Glutamatergic neuron (in vitro differentiated cells): ENCODE measurements at regions not wholly inside any gene's neighbourhood (a gene's known extent, or its start where the extent isn't known, plus 50 kb on each side); places are given as distances from the start of the nearest gene placed in this dataset.
A peak's percentile ranks its signal among the peaks of the same experiment; 100 is the strongest.

Experiments
- DNase-seq: peaks from one replicate; pipeline ENCODE4 v3.0.0; 2022
- H3K27ac Mint-ChIP-seq: one replicate; pipeline ENCODE4 v1.8.0; 2020; ENCODE audit warnings: mild to moderate bottlenecking, mixed read lengths, inconsistent platforms; ENCODE audit not compliant: unreplicated experiment
- H3K27me3 Mint-ChIP-seq: one replicate; pipeline ENCODE4 v1.8.0; 2020; ENCODE audit warnings: mild to moderate bottlenecking, moderate library complexity, mixed read lengths, inconsistent platforms; ENCODE audit not compliant: unreplicated experiment
- H3K36me3 Mint-ChIP-seq: one replicate; pipeline ENCODE4 v1.8.0; 2020; ENCODE audit warnings: mild to moderate bottlenecking, mixed read lengths, inconsistent platforms; ENCODE audit not compliant: unreplicated experiment
- H3K4me1 Mint-ChIP-seq: one replicate; pipeline ENCODE4 v1.8.0; 2020; ENCODE audit warnings: mild to moderate bottlenecking, low read depth, mixed read lengths, inconsistent platforms; ENCODE audit not compliant: unreplicated experiment
- H3K4me3 Mint-ChIP-seq: one replicate; pipeline ENCODE4 v1.8.0; 2020; ENCODE audit warnings: mild to moderate bottlenecking, mixed read lengths, inconsistent platforms; ENCODE audit not compliant: unreplicated experiment
- H3K9me3 Mint-ChIP-seq: one replicate; pipeline ENCODE4 v1.8.0; 2020; ENCODE audit warnings: mild to moderate bottlenecking, moderate library complexity, mixed read lengths, inconsistent platforms; ENCODE audit not compliant: unreplicated experiment
- CTCF ChIP-seq: fragments of 200-600 bp; sonication (generic); IDR thresholded peaks from one replicate; pipeline ENCODE4 v1.5.0; 2021; ENCODE audit not compliant: partially characterized antibody, unreplicated experiment

GRCh38 chr6:117206522-117206921, 58.8 kb upstream of the VGLL2 start:
- Mint-ChIP-seq H3K9me3 (no peaks in the 10 kb centered on the region), H3K4me1 (no peaks in the 10 kb centered on the region), H3K27ac (no peak overlapping the region), H3K36me3 (no peaks in the 10 kb centered on the region), H3K27me3 (peaks cover 2% of the 10 kb centered on the region), H3K4me3 (no peak overlapping the region)
- no peak for TF ChIP-seq CTCF
- no peak for DNase-seq

GRCh38 chr6:117206944-117207687, 58.2 kb upstream of the VGLL2 start:
- Mint-ChIP-seq H3K4me1 (no peaks in the 10 kb centered on the region), H3K27me3 (peaks cover 2% of the 10 kb centered on the region), H3K9me3 (no peaks in the 10 kb centered on the region), H3K27ac (no peak overlapping the region), H3K4me3 (no peak overlapping the region), H3K36me3 (no peaks in the 10 kb centered on the region)
- peak; percentile 18 for DNase-seq
- TF ChIP-seq CTCF = no peak

GRCh38 chr6:117210279-117210678, 55.1 kb upstream of the VGLL2 start:
- Mint-ChIP-seq H3K27ac (no peak overlapping the region), H3K9me3 (no peaks in the 10 kb centered on the region), H3K4me3 (no peak overlapping the region), H3K27me3 (peaks cover 2% of the 10 kb centered on the region), H3K36me3 (no peaks in the 10 kb centered on the region), H3K4me1 (no peaks in the 10 kb centered on the region)
- TF ChIP-seq CTCF = no peak
- no peak for DNase-seq

- no peak overlapping the region for H3K4me3 Mint-ChIP-seq
- DNase-seq = no peak
- H3K4me1 Mint-ChIP-seq = no peaks in the 10 kb centered on the region
- no peak overlapping the region for H3K27ac Mint-ChIP-seq
- H3K9me3 Mint-ChIP-seq = no peaks in the 10 kb centered on the region
- H3K27me3 Mint-ChIP-seq = no peaks in the 10 kb centered on the region
- no peaks in the 10 kb centered on the region for H3K36me3 Mint-ChIP-seq
- no peak for TF ChIP-seq CTCF
These were observed 49.8 kb upstream of the VGLL2 start for GRCh38 chr6:117215353-117216090.
